MM.1S (cell line): ENCODE measurements at regions not wholly inside any gene's neighbourhood (a gene's known extent, or its start where the extent isn't known, plus 50 kb on each side); places are given as distances from the start of the nearest gene placed in this dataset.

Experiments
- DNase-seq: peaks from one replicate; pipeline ENCODE4 v3.0.0-alpha.2; 2015
- H2AFZ ChIP-seq: fragments of 300-600 bp; sonication (generic); 2 replicates; pipeline ENCODE4 v1.6.0; 2016; ENCODE audit warnings: antibody characterized with exemption, low read length
- H3F3A ChIP-seq: fragments of 300-600 bp; sonication (generic); 2 replicates; pipeline ENCODE4 v1.6.1; 2016; ENCODE audit warnings: mild to moderate bottlenecking, antibody characterized with exemption, low read length, moderate library complexity, mixed read lengths; ENCODE audit not compliant: insufficient read depth
- H3K27ac ChIP-seq: fragments of 300-600 bp; sonication (generic); 2 replicates; pipeline ENCODE4 v1.5.1; 2016; ENCODE audit warnings: mild to moderate bottlenecking, low read length
- H3K27me3 ChIP-seq: fragments of 300-600 bp; sonication (generic); replicated peaks from 2 replicates; pipeline ENCODE4 v1.6.0; 2016; ENCODE audit warnings: low read length; ENCODE audit not compliant: insufficient read depth
- H3K36me3 ChIP-seq: fragments of 300-600 bp; sonication (generic); replicated peaks from 2 replicates; pipeline ENCODE4 v1.6.1; 2016; ENCODE audit warnings: mild to moderate bottlenecking, low read length, mixed read lengths; ENCODE audit not compliant: insufficient read depth
- H3K4me1 ChIP-seq: fragments of 300-600 bp; sonication (generic); 2 replicates; pipeline ENCODE4 v1.6.1; 2016; ENCODE audit warnings: low read length, mixed read lengths
- H3K4me2 ChIP-seq: fragments of 300-600 bp; sonication (generic); 2 replicates; pipeline ENCODE4 v1.6.0; 2016; ENCODE audit warnings: low read depth, low read length
- H3K4me3 ChIP-seq: fragments of 300-600 bp; sonication (generic); 2 replicates; pipeline ENCODE4 v1.5.1; 2016; ENCODE audit warnings: low read length, mixed read lengths
- H3K79me2 ChIP-seq: fragments of 300-600 bp; sonication (generic); 2 replicates; pipeline ENCODE4 v1.6.1; 2016; ENCODE audit warnings: mixed run types, low read length, mixed read lengths
- H3K9ac ChIP-seq: fragments of 300-600 bp; sonication (generic); 2 replicates; pipeline ENCODE4 v1.6.1; 2016; ENCODE audit warnings: low read length, mixed read lengths
- H3K9me2 ChIP-seq: fragments of 300-600 bp; sonication (generic); replicated peaks from 2 replicates; pipeline ENCODE4 v1.6.1; 2016; ENCODE audit warnings: mild to moderate bottlenecking, low read length, mixed read lengths; ENCODE audit not compliant: insufficient read depth
- H3K9me3 ChIP-seq: fragments of 300-600 bp; sonication (generic); replicated peaks from 2 replicates; pipeline ENCODE4 v1.6.1; 2016; ENCODE audit warnings: mild to moderate bottlenecking, low read length, mixed read lengths; ENCODE audit not compliant: insufficient read depth
- H4K20me1 ChIP-seq: fragments of 300-600 bp; sonication (generic); 2 replicates; pipeline ENCODE4 v1.6.1; 2016; ENCODE audit warnings: mild to moderate bottlenecking, low read length, moderate library complexity, mixed read lengths; ENCODE audit not compliant: insufficient read depth
- CTCF ChIP-seq: fragments of 300-600 bp; sonication (generic); IDR thresholded peaks from 2 replicates; pipeline ENCODE4 v1.5.1; 2016; ENCODE audit warnings: antibody characterized with exemption, low read length, mixed read lengths
- EZH2 ChIP-seq: fragments of 300-600 bp; sonication (generic); optimal IDR thresholded peaks from 2 replicates; pipeline ENCODE3; 2017; ENCODE audit warnings: low read depth, mild to moderate bottlenecking, antibody characterized with exemption, low read length, mixed read lengths
- EZH2phosphoT487 ChIP-seq: fragments of 300-600 bp; sonication (generic); IDR thresholded peaks from 2 replicates; pipeline ENCODE4 v1.6.1; 2018; ENCODE audit warnings: antibody characterized with exemption, low read length

GRCh38 chr3:182738583-182739411 is 54.5 kb upstream of the ATP11B start:
- no peak for DNase-seq

DNA sequence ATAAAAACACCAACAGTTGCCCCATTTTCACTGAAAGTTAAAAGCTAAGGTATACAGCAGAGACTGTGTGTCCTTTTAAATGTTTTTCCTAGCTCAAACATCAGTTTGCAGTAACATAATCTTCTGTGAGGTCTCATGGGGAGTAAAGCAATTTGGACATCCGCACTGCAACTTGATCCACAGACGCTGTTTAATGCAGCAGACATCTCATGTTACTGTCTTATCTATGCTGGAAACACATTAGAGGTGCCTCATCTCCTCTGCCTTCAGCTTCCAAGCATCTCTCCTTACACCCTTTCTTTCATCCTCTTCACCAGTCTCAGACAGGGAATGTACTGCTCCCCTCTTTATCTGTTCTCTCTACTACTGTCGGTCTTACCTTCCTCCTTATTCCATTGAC is 53.7 kb upstream of the ATP11B start:
- Histone ChIP-seq H3K4me1 (no peaks in the 10 kb centered on the region), H3K9me2 (no peaks in the 10 kb centered on the region), H3K9me3 (no peaks in the 10 kb centered on the region), H3K4me3 (no peak overlapping the region), H4K20me1 (no peaks in the 10 kb centered on the region), H3K79me2 (no peaks in the 10 kb centered on the region), H3F3A (no peaks in the 10 kb centered on the region), H3K4me2 (no peak overlapping the region), H3K36me3 (no peaks in the 10 kb centered on the region), H2AFZ (no peak overlapping the region), H3K27me3 (no peaks in the 10 kb centered on the region), H3K27ac (no peak overlapping the region), H3K9ac (no peak overlapping the region)
- no peak for DNase-seq
- no peak for TF ChIP-seq EZH2
- TF ChIP-seq EZH2phosphoT487, result no peak
- no peak for TF ChIP-seq CTCF

More at GRCh38 chr3:182738583-182739411, 54.5 kb upstream of the ATP11B start:
- Histone ChIP-seq H3K79me2 (no peaks in the 10 kb centered on the region), H3K36me3 (no peaks in the 10 kb centered on the region), H3K9me3 (no peaks in the 10 kb centered on the region), H3K9ac (no peak overlapping the region), H4K20me1 (no peaks in the 10 kb centered on the region), H2AFZ (no peak overlapping the region), H3K4me2 (no peak overlapping the region), H3K27ac (no peak overlapping the region), H3K4me1 (no peaks in the 10 kb centered on the region), H3K4me3 (no peak overlapping the region), H3F3A (no peaks in the 10 kb centered on the region), H3K9me2 (no peaks in the 10 kb centered on the region), H3K27me3 (no peaks in the 10 kb centered on the region)
- TF ChIP-seq EZH2 (no peak), CTCF (no peak), EZH2phosphoT487 (no peak)

DNA sequence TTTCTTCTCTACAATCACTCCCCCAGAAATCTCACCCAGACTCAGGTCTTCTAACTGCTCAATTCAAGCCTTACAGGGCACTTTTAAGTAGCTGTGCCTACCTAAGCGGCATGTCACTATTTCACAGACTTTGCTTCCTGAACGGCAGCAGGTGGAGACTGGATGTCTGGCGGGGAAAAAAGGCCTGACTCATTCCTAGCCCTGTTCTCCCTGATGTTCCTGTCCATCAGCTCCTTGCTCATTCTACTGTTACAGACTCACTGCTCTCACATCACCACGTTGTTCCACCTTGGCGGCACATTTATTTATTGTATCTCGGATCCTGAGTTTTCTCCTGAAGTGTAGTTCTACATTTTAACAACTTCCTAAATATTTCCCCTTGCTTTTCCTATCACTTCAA is 52.6 kb upstream of the ATP11B start:
- Histone ChIP-seq H3K4me2 (no peak overlapping the region), H3K4me1 (no peaks in the 10 kb centered on the region), H3K36me3 (no peaks in the 10 kb centered on the region), H3K79me2 (no peaks in the 10 kb centered on the region), H3K9ac (no peak overlapping the region), H3K27me3 (no peaks in the 10 kb centered on the region), H3K9me3 (no peaks in the 10 kb centered on the region), H4K20me1 (no peaks in the 10 kb centered on the region), H3K27ac (no peak overlapping the region), H2AFZ (no peak overlapping the region), H3K4me3 (no peak overlapping the region), H3F3A (no peaks in the 10 kb centered on the region), H3K9me2 (no peaks in the 10 kb centered on the region)
- no peak for DNase-seq
- no peak for TF ChIP-seq CTCF
